GM23248 (cell line): ENCODE measurements at regions not wholly inside any gene's neighbourhood (a gene's known extent, or its start where the extent isn't known, plus 50 kb on each side); places are given as distances from the start of the nearest gene placed in this dataset.

ENCODE experiments used
- EZH2 ChIP-seq: fragments of 200-600 bp; sonication (generic); IDR thresholded peaks from 2 replicates; pipeline ENCODE4 v1.6.1; 2018; ENCODE audit warnings: antibody characterized with exemption, mild to moderate bottlenecking; ENCODE audit not compliant: insufficient read depth, poor library complexity, severe bottlenecking
- EZH2phosphoT487 ChIP-seq: fragments of 200-600 bp; sonication (generic); IDR thresholded peaks from 2 replicates; pipeline ENCODE4 v1.6.1; 2018; ENCODE audit warnings: antibody characterized with exemption, moderate library complexity, mild to moderate bottlenecking, low read depth; ENCODE audit not compliant: insufficient read depth

DNA sequence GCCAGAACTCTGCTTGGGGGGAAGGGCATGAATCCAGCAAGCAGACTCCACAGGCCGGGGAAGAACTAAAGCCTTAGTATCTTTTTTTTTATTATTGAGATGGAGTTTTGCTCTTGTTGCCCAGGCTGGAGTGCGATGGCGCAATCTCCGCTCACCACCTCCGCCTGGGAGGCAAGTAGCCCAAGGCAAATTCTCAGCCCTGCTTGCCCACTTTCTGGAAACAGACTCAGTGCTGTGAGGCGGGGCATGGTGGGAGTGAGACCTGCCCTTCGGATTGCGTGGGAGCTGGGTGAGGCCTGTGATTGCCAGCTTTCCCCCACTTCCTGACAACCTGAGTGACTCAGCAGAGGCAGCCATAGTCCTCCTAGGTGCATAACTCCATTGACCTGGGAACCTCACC lies 348.8 kb downstream of the GASK1B start:
- TF ChIP-seq EZH2 = no peak
- TF ChIP-seq EZH2phosphoT487 = no peak
